ENCODE measurements at regions not wholly inside any gene's neighbourhood (a gene's known extent, or its start where the extent isn't known, plus 50 kb on each side); places are given as distances from the start of the nearest gene placed in this dataset.
"Not testable (repeated sequence)": the region's sequence is repeated elsewhere in the genome, so short reads cannot be mapped to it uniquely, and the experiment has no call there.

DNA sequence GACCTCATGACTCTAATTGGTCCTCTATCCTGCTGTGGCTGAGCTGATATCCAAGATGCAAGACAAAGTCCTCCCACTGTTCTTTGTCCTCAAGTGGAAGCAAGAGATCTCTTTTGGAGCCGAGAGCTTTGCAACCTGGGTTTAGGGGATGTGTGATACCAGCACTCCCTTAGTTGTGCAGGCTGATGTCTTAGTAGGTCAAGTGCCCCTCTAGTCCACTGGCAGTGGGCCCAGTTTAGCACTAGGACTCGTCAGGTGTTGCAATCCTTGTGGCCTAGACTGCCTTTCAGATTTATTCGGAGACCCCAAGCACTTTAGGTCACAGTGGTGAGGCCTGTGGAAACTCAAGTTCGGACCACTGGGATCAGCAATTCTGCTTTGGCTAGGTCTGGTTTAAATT, 64.0 kb downstream of the GPRASP3 start:
- DNase-seq: no peak

DNA sequence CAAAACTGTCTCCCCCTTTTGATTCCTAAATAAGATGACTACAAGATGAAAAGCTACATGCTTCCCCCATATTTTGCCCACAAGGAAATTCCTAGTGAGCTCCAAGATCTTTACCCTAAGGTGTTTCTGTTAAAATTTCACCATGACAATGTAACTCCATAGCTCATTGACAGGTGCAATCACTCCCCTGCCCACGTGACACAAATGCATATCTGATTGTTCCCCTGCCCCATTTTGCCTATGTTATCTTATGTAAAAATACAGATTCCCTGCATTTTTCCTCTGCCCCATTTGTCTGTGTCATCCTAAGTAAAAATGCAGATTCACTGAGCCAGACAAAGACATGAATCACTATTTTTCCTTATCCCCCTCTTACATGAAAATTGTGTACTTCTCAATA, 66.7 kb downstream of the GPRASP3 start:
- DNase-seq: no peak

DNA sequence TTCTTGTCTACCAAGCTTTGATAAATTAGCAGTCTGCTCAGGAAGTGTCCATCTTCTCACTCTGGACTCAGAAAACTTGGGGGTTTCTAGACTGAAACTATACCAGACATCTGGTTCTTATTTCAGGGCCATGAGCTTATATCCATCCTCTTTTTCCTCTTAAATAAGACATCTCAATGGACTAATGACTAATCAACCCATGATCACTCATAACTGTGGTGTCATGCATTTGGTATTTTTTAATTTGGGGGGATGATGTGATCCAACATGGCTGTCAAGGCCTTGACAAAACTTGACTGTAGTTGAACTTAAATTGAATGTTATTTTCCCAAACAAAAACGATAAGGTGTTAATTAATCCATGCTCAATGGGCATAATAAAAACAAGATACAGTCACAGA, 87.8 kb downstream of the GPRASP3 start:
- no peak for DNase-seq

DNA sequence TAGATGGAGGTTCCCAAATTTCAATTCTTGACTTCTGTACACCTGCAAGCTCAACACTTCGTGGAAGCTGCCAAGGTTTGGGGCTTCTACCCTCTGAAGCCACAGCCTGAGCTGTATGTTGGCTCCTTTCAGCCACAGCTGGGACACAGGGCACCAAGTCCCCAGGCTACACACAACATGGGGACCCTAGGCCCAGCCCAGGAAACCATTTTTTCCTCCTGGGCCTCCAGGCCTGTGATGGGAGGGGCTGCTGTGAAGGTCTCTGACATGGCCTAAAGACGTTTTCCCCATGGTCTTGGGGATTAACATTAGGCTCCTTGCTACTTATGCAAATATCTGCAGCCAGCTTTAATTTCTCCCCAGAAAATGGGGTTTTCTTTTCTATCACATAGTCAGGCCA, 97.7 kb downstream of the GPRASP3 start:
- DNase-seq: not testable (repeated sequence)

DNA sequence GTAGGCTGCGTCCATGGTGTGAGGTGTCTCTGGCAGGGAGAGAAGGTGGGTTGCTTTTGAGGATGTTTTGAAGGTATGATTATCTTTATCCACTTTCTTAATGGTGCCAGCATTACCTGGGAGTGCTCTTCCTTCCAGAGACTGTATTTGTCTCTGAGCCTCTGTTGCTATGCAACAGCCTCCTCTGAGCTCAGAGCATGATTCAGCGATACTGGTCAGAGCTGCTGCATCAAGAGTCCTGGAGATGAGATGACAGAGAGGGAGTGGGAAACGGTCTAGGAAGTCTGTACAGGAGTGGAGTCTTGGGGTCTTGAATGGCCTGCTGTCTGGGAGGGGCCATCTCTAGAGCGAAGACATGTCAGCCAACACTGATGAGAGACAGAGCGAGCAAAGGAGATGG, 104.4 kb upstream of the RAB40AL start:
- DNase-seq: no peak

DNA sequence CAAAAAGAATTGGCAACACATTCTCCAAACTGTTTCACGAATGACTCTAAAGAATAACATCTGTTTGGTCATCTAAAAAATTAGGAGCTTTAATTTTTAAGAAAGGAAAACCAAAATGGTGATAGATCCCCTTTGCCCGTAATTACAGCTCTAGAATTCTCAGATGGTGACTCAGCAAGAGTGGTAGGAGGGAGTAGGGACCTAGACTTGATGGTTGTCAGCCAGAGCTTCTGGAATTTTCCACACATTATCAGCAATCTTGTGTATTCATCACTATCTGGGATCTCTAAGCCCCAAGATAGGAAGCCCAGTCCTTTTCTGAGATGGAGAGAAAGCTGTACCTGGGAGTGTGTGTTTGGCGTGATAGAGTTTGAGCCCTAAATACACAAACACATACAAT, 103.9 kb upstream of the RAB40AL start:
- no peak for DNase-seq

DNA sequence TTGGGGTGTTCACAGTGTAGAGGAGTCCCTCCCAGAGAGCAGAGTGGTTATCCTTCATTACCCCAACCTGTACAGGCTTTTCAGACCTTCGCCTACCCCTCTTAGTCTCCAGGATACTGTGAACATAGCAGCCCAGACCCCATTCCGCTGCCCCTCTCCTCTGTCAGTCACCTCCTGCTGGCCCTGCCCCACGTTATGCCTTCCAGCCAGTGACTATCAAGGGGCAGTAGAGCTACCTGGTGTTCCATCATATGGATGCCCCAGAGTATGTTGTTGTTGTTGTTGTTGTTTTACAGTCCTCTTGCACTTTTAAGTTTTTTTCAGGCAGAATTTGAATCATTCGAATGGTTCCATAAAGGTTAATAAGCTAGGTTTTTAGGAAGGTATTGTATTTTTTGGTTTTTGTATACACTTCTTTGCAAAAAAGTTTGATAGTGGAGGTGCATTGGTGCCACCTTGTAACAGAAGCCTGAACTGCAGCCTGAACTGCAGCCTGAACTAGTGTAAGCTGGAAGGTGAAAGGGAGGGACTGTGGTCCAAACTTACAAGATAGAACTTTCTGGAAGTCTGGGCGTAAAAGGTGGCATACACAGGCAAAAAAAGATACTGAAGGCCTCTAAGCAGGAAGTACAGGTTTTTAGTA, 101.4 kb upstream of the RAB40AL start:
- no peak for DNase-seq

DNA sequence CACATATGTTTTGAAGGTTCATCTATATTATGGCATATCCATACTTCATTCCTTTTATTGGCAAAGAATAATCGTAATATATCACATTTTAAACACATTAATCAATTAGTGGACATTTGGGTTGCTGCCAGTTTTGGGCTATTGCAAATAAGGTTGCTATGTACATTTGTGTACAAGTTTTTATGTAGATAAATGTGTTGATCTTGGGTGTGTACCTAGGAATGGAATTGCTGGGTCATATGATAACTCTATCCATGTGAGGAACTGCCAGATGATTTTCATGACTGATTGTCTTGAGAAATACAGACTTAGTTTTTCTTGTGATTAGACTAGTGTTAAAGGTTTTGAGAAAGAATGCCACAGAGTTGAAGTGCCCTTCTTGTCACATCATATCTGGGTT, 99.2 kb upstream of the RAB40AL start:
- no peak for DNase-seq

DNA sequence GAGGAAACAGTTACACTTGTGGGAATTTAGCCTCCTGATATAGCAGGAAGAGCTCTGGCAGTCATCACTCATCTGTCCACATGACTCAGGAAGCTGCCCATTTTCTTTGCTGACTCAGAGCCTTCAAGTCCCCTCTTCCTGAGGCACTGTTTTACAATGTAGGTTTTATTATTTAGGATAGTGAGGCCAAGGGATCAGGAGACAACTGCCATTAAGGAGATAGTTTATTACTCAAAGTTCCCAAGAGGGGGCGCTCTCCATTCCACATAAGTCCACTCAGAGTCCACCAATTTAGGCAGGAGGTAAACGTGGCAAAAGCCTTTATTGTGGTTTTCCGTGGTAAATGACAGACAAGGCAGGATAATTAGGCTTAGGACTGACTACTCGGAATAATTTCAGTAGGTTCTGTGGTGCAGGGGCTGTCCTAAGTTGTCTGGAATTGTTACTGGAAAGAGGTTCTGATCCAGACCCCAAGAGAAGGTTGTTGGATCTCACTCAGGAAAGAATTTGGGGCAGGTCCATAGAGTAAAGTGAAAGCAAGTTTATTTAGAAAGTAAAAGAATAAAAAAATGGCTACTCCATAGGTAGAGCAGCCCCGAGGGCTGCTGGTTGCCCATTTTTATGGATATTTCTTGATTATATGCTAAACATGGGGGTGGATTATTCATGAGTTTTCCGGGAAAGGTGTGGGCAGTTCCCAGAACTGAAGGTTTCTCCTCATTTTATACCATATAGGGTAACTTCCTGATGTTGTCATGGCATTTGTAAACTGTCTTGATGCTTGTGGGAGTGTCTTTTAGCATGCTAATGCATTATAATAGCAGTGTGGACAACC, 96.0 kb upstream of the RAB40AL start:
- no peak for DNase-seq

DNA sequence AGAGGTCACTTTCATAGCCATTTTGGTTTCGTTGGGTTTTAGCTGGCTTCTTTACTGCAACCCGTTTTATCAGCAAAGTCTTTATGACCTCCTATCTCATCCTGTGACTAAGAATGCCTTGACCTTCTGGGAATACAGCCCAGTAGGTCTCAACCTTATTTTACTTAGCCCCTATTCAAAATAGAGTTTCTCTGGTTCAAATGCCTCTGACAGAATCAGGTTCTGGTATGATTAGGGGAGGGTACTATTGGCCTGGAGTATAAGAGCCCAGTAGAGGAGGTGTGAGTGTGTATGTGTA, 95.4 kb upstream of the RAB40AL start:
- DNase-seq: no peak

DNA sequence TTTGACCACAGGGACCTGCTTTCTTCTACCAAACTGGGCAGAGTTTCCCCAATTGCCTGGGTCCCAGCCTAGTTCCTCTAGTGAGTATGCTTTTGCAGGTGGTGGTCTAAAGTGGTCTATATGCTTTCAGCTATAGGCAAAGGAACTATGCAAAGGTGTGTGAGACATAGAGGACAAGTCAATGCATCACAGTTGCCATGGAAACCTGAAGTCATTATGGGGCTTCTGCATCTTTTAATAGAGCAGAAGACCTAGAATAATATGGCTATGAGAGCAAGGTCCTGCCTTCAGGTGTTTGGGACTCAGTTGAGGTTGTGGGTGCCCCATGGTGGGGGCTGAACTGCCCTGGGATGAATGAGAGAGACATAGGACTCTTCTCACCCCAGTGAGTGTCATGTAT, 92.1 kb upstream of the RAB40AL start:
- DNase-seq: no peak

DNA sequence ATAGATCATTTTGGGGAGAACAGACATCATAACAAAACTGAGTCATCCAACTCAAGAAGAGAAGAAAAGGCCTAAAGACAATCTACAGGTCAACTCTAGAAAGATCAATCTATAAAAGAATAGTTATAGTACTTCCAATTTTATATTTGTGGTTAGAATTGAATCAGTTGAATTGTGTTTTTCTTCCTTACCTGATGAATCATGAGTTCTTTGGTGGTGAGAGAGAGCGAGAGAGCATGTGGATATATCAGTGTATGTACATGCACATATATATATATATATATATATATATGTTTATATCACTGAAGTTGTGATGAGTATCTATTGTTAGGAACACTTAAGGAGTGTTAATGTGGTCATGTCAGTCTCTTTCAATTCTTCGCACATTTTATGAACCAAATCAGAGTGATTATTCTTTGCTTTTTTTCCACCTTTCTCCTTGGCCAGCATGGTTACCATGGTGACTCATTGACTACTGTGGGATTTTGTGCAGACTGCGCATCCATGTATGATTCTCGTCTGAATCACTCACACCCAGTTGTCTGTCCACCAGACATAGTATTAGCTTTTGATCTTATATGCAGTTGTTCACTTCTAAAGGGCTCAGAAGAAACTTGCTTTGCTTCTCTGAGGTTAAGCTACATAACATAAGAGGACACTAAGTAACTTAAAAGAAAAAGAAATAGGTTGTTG, 90.4 kb upstream of the RAB40AL start:
- no peak for DNase-seq

DNA sequence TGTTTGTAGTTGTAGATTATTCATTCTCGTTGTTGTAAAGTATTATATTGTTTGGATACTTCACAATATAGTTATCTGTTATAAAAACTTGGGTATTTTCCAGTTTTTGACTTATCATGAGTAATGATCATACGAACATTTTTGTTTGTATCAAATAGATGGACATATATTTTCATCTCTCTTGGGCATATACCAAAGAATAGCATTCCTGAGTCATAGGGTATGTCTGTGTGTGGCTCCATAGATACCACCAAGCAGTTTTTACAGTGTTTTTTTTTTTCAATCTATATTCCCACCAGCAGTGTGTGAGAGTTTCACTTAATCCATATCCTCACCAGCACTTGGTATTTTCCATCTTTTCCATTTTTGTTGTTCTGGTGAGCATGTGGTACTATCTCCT, 89.7 kb upstream of the RAB40AL start:
- no peak for DNase-seq

DNA sequence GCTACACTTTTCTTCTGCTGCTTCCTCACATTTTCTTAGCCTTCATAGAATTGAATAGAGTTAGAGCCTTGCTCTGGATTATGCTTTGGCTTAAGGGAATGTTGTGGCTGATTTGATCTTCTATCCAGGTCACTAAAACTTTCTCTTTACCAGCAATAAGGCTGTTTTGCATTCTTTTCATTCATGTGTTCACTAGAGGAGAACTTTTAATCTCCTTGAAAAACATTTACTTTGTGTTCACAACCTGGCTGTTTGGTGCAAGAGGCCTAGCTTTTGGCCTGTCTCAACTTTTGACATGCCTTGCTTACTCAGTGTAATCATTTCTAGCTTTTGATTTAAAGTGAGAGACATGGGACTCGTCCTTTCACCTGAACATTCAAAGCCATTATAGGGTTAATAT, 87.7 kb upstream of the RAB40AL start:
- DNase-seq: no peak

DNA sequence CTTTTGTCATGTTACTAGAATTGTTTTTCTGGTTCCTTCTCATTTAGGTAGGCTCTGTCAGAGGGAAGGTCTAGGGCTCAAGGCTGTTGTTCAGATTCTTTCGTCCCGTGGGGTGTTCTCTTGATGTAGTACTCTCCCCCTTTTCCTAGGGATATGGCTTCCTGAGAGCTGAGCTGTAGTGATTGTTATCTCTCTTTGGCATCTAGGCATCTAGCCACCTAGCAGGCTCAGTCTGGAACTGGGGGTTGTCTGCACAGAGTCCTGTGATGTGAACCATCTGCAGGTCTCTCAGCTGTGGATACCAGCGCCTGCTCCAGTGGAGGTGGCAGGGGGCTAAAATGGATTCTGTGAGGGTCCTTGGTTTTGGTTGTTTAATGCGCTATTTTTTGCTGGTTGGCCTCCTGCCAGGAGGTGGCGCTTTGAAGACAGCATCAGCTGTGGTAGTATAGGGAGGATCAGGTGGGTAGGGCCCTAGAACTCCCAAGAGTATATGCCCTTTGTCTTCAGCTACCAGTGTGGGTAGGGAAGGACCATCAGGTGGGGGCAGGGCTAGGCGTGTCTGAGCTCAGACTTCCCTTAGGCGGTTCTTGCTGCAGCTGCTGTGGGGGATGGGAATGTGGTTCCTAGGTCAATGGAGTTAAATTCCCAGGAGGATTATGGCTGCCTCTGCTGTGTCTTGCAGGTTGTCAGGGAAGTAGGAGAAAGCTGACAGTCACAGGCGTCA, 78.1 kb upstream of the RAB40AL start:
- DNase-seq: not testable (repeated sequence)

DNA sequence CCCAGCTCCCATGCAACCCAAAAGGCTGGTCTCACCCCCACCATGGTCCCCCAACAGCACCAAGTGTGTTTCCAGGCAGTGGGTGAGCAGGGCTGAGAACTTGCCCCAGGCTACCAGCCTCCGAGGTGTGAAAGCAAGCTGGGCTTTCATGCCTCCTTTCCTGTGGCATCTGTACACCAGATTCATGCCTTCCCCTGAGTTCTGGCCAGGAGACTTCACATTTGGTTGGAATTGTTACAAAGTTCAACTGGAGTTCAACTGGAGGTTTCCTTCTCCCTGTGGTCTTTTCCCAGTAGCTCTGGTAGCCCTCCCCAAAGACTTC, 77.6 kb upstream of the RAB40AL start:
- no peak for DNase-seq

DNA sequence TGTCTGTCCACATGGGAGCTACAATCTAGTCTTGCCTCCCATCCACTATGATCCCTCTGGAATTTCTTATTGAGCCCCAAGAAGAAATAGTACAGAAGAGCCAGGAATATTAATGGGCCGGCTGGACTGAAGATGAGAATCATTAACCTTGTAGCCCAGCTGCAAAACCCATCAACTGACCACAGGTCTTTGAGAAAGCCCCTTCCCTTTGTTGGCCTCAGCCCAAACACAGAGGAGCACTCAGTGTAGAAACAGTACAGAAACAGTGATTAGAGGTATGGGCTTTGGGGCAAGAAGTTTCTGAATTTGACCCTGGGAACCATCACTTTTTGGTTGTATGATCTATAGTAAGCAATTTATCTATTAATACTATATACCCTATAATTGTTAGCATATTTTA, 76.8 kb upstream of the RAB40AL start:
- DNase-seq: no peak

DNA sequence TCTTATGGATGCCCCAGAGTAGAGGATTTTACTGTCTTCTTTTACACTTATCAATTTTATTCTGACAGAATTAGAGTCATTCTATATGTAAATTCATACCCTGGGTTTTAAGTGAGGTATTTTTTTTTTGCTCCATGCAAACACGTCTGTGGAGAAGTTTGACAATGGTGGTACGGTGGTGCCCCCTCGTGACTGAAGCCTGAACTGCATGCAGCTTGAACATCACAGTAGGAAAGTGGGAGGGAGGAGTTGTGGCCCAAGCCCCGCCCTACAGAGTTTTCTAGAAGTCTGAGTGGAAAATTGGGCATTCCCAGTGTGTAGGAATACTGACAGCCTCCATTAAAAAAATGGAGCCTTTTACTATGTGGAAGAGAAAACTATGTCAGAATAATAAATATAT, 73.3 kb upstream of the RAB40AL start:
- peak; percentile 57 for DNase-seq

DNA sequence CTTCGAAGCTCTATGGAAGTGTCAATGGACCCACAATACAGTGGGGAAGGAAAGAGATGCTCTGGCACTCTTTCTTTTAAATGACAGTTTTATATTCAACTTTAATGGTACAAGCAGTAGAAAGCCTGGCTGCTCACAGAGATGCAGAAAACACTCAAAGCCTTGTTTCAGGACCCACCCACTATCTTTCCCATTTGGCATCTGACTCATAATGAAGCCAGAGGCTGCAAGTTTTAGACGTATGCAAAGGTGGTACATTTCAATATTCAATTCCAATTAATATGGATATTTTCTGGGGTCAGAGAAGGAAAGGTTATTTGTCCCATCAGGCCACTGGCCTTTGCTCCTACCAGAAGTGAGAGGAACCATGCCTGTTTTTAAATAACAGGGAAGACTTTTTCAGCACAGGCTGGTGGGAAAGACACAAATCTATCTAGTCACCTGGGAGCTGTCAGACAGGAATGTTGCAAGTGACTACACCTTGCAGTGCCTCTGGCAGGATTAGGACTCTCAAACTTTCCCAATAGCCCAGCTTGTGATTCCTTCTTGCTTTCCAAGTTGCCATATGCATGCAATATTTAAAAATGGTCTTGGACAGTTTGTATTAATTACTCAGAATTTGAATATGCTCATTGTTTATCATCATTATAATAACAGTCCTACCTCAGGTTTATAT, 70.0 kb upstream of the RAB40AL start:
- DNase-seq: no peak

DNA sequence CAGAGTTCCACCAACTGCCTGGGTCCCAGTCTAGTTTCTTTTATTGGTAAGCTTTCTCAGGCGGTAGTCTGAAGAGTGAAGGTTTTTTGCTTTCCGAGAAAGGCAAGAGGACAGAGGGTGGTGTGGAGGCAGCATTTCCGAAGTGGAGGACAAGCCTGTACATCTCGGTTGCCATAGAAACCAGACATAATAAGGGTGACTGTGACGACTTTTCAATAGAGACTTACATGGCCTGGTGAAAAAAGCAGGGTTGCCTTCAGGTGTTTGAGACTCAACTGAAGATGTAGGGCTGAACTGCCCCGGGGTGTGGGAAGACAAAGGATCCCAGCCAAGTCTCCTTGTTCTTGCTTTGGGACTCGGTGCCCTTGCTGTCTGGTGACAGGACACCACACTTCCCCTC, 53.6 kb upstream of the RAB40AL start:
- DNase-seq: no peak
